Ureter (tissue), 1 donor: ENCODE measurements at regions not wholly inside any gene's neighbourhood (a gene's known extent, or its start where the extent isn't known, plus 50 kb on each side); places are given as distances from the start of the nearest gene placed in this dataset.

Source experiments
- DNase-seq: peaks from one replicate; pipeline ENCODE4 v3.0.0-alpha.2; 2020; ENCODE audit warnings: low spot score
- donor health status: DM: yes; HTN: yes; CAD: no.

- no peak for DNase-seq
Observed at GRCh38 chr12:75564852-75565251, 53.4 kb upstream of the KRR1 start.

- DNase-seq, result no peak
Observed at GRCh38 chr12:75564398-75564797, 53.0 kb upstream of the KRR1 start.

GRCh38 chr12:75563351-75563750 lies 51.9 kb upstream of the KRR1 start:
- no peak for DNase-seq

GRCh38 chr12:75561921-75562320 lies 50.5 kb upstream of the KRR1 start:
- DNase-seq, result no peak
